ENCODE measurements at regions not wholly inside any gene's neighbourhood (a gene's known extent, or its start where the extent isn't known, plus 50 kb on each side); places are given as distances from the start of the nearest gene placed in this dataset.

DNA sequence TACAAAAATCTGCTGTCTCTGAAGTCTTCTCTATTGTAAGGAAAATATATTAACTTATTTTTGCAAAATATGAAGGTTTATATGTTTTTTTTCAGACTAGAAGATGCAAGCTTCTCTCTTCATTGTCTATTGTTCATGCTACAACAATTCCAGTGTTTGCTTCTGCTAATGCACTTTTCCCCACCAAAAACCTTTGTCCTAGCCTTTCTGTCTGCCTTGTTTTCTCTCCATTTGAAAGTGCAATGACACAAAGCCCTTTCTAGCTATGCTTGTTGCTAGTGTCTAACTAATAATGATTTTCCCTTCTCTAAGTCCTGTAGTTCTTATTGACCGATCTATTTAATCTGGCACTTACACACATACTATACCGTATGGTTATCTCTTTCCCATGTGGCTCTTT, 369.5 kb upstream of the CELF4 start:
- no peak for TF ChIP-seq CTCF (IDR thresholded peaks at IDR 0.05)
- TF ChIP-seq POLR2A (IDR thresholded peaks at IDR 0.05): no peak
